HG03139 (cell line): ENCODE measurements at regions not wholly inside any gene's neighbourhood (a gene's known extent, or its start where the extent isn't known, plus 50 kb on each side); places are given as distances from the start of the nearest gene placed in this dataset.
"Not testable (repeated sequence)": the region's sequence is repeated elsewhere in the genome, so short reads cannot be mapped to it uniquely, and the experiment has no call there.

ENCODE experiments used
- ATAC-seq: cut with Tn5 transposase; IDR thresholded peaks from one replicate; pipeline ENCODE4 v1.9.1; 2021; ENCODE audit not compliant: unreplicated experiment

- not testable (repeated sequence) for ATAC-seq
These were observed 543.3 kb downstream of the PRIM2 start for GRCh38 chr6:57860481-57861315.

GRCh38 chr6:57870083-57870482 lies 552.7 kb downstream of the PRIM2 start:
- not testable (repeated sequence) for ATAC-seq

DNA sequence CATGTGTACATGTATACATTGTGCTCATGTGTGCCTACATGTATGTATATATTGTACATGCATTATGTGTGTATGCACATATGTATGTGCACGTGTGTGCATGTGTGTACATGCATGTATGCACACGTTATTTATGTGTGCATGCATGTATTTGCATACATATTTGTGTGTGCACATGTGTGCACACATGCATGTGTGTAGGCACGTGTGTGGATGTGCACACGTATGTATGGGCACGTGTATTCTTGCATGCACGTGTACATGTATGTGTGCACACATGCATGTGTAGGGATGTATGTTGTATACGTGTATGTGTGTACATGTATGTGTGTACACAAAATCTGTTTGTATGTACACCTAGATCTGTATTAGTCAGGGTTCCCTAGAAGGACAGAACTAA lies 556.0 kb downstream of the PRIM2 start:
- not testable (repeated sequence) for ATAC-seq

DNA sequence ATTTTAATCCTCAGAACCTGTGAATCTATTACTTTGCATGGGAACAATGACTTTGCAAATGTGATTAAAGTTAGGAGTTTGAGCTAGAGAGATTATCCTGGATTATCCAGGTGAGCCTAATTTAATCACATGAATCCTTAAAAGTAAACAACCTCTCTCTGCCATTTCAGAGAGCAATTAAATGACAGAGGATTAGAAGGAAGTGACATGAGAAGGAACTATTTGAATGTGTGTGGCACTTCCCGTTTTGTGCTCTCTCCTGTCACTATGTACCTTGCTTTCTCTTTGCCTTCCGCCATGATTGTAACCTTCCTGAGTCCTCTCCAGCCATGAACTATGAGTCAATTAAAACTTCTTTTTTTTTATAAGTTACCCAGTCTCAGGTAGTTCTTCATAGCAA lies 559.2 kb downstream of the PRIM2 start:
- ATAC-seq: not testable (repeated sequence)

- ATAC-seq: not testable (repeated sequence)
These were observed 560.3 kb downstream of the PRIM2 start for GRCh38 chr6:57877729-57878128.

- not testable (repeated sequence) for ATAC-seq
These were observed 561.4 kb downstream of the PRIM2 start for GRCh38 chr6:57878792-57879191.

- not testable (repeated sequence) for ATAC-seq
These were observed 581.4 kb downstream of the PRIM2 start for GRCh38 chr6:57898850-57899249.

- ATAC-seq: not testable (repeated sequence)
These were observed 583.4 kb downstream of the PRIM2 start for GRCh38 chr6:57900687-57901399.

DNA sequence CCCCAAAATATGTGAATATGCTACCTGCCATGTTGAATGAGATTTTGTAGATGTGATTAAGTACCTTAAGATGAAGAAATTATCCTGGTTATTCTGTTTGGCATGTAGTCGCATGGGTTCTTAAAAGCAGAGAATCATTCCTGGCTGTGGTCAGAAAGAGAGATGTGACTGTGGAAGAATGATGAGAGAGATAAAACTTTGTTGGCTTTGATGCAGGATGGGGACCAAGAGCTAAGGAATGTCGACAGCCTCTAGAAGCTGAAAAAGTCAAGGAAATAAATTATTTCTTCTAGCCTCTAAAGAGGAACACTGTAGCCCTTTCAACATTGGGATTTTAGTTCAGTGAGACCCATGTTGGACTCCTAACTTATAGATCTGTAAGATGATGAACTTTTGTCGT lies 584.0 kb downstream of the PRIM2 start:
- not testable (repeated sequence) for ATAC-seq

DNA sequence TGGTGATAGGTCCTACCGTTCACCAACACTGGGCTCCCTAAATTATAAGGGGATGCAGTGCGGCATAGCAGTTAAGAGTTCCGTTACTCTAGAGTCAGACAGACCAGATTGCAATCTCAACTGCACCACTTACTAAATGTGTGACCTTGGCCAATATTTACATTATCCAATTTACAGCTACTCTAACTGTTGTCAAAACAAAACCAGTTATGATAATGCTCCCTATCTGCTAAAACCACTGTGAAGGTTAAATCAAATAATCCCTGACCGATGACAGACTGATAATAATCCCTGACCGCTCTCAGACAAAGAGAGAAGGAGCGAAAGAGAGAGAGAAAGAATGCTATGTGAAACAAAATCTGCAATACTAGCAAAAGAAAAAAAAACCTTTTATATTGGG lies 586.9 kb downstream of the PRIM2 start:
- ATAC-seq: not testable (repeated sequence)

DNA sequence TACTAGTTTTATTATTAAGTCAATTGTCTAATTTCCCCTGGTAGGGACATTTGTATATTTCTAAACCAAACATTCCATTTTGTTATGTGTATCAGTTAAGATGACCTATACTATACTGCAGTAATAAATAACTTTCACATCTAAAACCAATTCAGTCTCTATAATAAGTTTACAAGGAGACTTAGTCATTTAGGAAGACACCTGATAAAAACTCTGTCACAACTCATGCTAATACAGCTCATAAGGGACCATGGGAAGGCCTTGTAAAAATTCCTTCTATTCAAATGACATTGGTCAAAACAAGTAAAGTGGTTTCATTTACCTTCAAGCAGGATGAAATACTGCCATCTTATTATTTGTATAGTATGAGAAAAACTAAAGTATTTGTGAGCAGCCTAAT lies 597.9 kb downstream of the PRIM2 start:
- ATAC-seq: not testable (repeated sequence)

GRCh38 chr6:57942966-57943365 lies 625.5 kb downstream of the PRIM2 start:
- not testable (repeated sequence) for ATAC-seq

- not testable (repeated sequence) for ATAC-seq
These were observed 628.8 kb downstream of the PRIM2 start for GRCh38 chr6:57946084-57946768.

DNA sequence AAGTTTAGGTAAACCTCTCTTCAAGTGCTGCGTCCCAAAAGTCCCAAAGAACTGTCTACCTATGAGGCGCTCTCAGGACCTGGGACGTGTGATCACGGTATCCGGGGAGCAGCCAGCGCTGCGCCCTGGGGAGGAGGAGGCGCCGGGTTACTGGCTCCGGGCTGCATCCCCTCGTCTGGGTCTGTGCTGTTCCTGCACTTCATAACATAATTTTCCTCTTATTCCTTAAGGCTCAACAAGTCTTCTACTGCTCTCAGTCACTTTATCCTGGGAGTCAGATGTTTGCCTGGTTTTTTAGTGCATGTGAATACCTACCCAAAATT lies 629.3 kb downstream of the PRIM2 start:
- ATAC-seq: not testable (repeated sequence)

GRCh38 chr6:57948481-57948880 lies 631.1 kb downstream of the PRIM2 start:
- ATAC-seq: not testable (repeated sequence)

GRCh38 chr6:57950430-57950829 lies 633.0 kb downstream of the PRIM2 start:
- not testable (repeated sequence) for ATAC-seq

DNA sequence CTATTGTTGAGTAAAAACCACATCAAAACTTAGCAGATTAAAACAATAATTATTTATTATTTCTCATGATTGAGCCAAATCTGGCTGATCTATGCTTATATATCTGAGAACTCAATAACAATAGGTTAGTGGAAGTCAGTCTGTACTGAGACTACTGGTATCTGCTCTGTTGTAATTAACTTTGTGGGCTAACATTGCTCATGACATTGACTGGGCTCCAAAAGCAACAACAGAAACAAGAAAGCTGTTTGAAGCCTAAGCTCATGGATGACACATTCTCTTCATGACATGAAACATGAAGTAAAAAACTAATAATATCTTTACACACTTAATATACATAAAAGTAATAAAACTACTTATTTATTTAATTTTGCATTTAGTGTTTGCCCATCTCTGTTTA lies 649.3 kb downstream of the PRIM2 start:
- ATAC-seq: not testable (repeated sequence)

GRCh38 chr6:57971956-57972355 lies 654.5 kb downstream of the PRIM2 start:
- not testable (repeated sequence) for ATAC-seq

DNA sequence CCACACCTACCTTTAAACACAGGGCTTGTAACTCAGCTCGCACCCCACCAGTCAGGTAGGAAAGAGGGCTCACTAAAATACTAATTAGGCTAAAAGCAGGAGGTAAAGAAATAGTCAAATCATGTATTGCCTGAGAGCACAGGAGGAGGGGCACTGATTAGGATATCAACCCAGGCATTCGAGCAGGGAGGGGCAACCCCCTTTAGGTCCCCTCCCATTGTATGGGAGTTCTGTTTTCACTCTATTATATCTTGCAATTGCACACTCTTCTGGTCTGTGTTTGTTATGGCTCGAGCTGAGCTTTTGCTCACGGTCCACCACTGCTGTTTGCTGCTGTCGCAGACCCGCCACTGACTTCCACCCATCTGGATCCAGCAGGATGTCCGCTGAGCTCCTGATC lies 657.2 kb downstream of the PRIM2 start:
- ATAC-seq: no peak

DNA sequence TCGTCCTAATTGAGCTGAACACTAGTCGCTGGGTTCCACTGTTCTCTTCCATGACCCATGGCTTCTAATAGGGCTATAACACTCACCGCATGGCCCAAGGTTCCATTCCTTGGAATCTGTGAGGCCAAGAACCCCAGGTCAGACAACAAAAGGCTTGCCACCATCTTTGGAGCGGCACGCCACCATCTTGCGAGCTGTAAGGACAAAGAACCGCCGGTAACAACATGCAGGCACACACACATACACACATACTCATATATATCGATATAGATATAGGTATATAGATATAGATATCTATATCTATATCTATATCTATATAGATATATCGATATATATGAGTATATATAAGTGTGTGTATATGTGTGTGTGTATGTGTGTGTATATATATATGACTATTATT lies 657.7 kb downstream of the PRIM2 start:
- ATAC-seq: not testable (repeated sequence)

- not testable (repeated sequence) for ATAC-seq
These were observed 658.9 kb downstream of the PRIM2 start for GRCh38 chr6:57976371-57976770.

- not testable (repeated sequence) for ATAC-seq
These were observed 666.2 kb downstream of the PRIM2 start for GRCh38 chr6:57983603-57984002.
